ENCODE measurements at regions not wholly inside any gene's neighbourhood (a gene's known extent, or its start where the extent isn't known, plus 50 kb on each side); places are given as distances from the start of the nearest gene placed in this dataset.

DNA sequence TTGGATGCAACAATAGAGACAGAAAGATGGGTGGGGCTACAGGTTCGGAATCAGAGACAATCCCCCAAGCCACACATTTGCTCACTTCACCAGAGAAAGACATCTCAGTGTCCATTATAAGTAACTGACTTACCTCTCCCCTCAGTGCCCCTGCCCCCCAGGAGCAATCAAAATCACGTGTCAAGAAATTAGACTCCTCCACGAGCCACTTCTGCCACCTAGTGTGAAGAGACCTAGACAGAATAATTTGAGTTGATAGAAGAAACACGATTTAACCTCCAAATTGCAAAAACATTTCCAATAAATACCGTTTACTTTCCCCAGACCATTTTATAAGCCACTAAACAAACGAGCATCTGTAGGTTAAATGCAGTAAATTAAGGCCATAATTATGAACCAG lies 123.2 kb downstream of the SLC30A10 start:
- no peak overlapping the region for H3K27ac ChIP-seq
- DNase-seq (ENCODE audit: low read depth, low spot score) = no peak

DNA sequence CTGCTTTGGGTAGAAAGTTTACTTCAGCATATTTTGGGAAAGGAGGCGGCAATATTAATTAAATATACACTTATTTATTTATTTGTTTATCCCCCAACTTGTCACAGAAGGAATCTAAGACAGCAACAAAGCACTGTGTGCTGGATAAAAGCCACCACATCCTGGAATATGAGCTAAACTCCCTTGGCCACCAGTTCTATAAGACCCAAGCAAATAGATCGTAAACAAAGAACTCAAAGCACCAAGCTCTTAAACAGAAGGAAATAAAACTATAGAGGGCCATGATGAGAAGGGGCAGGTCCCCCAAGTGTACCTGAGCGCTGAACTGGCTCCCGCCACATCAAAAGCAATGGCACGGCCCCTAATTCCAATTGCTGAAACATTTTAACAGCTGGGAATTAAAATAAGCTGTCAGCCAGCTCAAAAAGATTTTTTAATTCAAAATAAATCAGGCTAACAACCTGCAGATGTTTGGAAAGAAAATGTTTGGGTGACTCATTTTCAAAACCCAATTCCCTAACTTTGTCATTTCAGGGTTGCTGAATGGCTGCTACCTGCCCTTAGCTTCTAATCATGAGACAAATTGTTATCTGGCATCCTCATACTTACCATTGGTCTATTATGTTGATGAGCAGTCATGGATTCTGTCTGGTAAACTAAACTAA lies 127.1 kb downstream of the SLC30A10 start:
- H3K27ac ChIP-seq = no peak overlapping the region
- no peak for DNase-seq (ENCODE audit: low read depth, low spot score)

DNA sequence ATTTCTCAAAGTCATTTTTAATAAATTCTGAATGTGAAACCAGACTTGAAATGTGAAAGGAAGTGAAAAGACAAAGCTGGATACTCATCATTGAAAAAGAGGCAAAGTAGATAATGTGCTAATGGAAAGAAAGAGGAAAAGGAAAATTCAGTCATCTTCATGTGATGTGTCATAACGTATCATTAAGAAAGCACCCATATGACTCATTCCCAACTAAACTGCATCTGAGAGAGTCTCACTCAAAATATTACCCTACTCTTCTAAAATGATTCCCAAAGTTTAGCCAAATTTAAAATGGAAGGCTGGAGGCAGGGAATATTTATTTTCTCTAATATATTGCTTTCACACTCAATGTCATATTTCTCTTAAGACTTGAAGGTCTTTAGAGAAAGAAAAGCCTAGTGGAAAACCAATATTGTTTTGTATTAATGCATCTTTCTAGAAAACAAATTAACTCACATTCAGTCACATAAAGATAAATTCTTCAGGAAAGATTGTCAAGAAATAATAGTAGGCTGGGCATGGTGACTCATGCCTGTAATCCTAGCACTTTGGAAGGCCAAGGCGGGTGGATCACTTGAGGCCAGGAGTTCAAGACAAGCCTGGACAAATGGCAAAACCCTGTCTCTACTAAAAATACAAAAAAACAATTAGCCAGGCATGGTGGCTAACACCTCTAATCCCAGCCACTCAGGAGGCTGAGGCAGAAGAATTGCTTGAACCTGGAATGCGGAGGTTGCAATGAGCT lies 129.9 kb downstream of the SLC30A10 start:
- peak; percentile 45 for DNase-seq (ENCODE audit: low read depth, low spot score)
- H3K27ac ChIP-seq = peak overlapping the region; percentile 70

DNA sequence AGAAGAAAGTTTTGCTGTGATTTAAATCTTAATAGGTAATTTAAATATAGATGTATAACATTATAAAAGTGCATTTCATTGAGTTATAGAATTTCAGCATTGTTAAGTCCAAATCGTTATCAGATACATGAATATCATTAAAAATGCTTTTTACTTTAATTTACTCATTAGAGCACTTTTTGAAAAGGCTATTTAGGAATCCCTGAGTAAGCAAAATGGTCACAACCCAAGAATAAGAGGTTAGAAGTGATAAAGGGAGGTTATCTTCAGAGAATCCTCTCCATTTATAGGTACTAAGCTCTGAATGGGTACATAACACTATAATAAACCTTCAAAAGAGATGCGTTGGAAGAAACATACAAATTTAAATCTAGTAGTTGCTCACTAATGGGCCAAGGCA lies 130.7 kb downstream of the SLC30A10 start:
- peak overlapping the region; percentile 70 for H3K27ac ChIP-seq
- DNase-seq (ENCODE audit: low read depth, low spot score) = no peak

DNA sequence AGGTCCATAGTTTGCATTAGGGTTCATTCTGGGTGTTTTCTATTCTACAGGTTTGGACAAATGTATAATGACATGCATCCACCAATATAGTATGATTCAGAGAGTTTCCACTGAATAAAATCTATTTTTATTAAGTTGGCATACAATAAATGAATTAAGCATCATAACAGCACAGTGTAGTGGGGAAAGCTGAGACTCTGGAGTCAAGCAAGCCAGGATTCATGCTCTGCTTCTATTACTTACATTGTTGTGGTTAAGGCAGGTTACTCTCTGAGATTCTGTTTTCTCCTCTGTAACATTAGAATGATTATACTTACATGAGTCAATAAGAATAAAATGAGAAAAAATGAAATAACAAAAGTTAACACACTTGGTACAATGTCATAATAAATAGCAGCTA lies 131.3 kb downstream of the SLC30A10 start:
- no peak for DNase-seq (ENCODE audit: low read depth, low spot score)
- no peak overlapping the region for H3K27ac ChIP-seq

DNA sequence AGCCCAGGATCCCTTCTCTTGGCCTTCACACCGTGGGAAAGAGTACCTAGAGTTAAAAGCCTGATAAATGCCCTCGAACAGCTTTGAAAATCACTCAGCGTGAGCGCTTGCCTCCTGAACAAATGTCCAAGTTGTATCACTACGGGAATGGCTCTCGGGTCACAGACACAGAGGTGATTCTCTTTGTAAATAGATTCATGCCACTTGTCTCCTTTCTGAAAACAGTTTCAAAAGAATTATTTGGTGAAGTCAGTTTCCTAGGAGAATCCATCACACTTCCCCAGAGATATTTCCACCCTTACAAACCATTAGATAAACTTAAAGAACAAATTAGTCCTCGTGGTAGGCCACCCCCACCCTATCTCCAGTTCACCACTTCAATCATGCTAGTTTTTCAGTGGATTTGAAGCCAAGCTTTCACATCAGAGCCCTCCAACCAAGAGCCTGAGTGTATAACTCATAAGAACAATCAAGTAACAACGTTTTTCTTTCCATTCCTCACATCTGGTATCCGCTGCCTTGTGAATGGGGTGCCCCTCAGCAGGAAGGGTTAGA lies 132.9 kb downstream of the SLC30A10 start:
- no peak overlapping the region for H3K27ac ChIP-seq
- DNase-seq (ENCODE audit: low read depth, low spot score) = no peak

DNA sequence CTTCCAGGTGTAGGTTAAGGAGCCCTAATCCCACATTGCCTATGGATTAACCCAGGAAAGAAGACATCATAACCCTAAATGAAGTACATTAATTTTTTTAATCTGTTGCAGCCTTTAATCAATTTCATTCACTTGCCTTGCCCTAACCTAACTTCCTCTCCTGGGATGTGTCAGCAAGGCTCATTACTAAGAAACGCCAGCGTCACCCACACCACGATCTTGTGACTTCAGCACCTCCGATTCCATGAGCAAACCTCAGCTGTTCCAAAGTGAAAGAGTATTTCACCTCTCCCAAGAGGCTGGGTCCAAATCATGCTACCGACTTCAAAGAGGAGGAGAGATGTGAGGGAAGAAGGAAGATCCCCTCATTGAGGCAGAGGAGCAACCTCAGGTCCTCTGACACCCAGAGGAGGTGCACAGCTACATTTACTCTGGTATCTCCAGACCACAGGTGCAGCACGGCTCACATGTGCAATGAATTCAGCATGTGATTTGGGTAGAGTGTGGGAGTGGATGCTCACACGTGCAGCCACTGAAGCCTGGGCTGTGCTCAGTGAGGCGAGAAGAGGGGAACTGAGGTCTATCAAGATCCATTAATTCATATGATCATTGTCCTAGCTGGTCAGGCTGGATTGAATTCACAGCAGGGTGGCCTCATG lies 134.1 kb downstream of the SLC30A10 start:
- DNase-seq (ENCODE audit: low read depth, low spot score) = no peak
- H3K27ac ChIP-seq = no peak overlapping the region

DNA sequence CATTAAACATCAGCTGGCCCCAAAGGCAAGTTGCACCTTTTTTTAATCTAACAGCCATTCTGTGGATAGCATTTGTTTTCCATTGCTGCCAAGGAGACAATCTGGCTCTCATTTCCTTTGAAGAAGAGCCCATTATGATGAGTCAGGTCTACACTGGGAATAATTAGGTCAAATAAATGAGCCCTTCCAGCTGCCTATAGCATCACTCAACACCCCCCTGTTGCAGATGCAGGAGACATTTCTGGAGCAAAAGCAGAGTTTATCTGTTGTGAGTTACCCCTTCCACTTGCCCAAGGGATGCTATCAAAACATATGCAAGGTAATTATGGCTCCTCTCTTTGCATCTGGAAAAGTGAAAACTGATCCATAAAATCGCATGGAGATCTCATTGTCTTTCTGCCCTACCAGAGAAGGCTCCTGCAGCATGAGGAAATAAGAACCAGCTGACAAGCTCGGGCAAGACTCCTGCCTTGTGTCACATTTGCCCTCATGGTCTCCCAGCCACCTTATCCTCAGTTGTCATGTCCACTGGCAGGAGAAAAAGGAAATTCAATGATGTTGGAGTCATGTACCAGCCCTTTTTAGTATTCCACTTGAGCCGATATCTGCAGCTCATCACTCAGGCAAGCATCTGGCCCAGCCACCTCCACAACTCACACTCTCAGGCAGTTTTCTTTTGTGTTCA lies 135.9 kb downstream of the SLC30A10 start:
- no peak for DNase-seq (ENCODE audit: low read depth, low spot score)
- no peak overlapping the region for H3K27ac ChIP-seq

DNA sequence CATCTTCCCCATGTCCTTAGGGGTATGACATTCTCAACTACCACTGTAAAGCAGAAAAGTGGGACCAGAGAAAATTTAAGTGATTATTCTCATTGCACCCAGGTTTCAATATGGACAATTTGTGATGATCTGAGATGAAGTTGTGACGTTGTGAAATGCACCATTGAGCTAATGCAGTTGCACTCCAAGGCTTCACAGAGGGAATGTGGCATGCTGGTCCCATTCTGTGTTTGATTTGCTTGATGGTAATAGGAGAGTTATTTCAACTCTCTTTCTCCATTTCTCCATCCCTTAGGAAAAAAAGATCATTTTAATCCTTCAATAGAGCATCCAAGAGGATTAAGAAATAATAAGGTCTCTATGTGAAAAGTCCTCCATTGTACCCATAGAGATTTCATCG lies 136.6 kb downstream of the SLC30A10 start:
- H3K27ac ChIP-seq = no peak overlapping the region
- DNase-seq (ENCODE audit: low read depth, low spot score) = no peak

DNA sequence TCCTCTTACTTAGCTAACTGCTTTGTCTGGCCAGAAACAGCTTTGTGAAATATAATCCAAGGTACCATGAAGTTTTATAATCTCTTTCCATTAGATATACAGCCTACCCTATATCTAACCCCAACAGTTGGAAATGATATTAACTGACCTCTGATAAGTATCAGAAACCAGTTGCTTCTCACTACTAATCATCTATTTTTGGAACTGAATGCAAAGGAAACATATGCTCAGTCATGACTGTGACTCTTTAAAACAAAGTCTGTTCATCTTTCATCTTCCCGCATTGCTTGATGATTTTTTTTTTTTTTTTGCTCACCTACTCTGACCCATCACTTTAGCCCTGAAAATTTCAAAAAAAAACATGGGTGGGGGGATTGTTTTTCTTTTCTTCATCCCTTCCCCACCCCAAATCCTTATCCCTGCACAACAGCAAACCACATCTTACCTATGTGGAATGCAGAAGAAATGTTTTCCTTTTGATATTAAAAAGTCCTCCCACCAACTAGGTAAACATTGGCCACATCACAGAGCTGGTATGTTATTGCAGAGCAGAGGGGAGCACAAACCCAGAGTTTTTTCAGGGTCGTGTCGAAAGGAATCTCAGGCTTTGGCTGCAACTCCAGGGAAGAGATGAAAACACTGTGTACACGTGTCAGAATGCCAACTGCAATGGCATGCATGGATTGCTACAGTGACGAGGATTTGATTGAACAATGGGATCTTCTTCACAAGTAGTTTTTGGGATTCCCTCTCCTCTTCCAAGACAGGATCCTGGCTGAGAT lies 137.3 kb downstream of the SLC30A10 start:
- no peak for DNase-seq (ENCODE audit: low read depth, low spot score)
- no peak overlapping the region for H3K27ac ChIP-seq

DNA sequence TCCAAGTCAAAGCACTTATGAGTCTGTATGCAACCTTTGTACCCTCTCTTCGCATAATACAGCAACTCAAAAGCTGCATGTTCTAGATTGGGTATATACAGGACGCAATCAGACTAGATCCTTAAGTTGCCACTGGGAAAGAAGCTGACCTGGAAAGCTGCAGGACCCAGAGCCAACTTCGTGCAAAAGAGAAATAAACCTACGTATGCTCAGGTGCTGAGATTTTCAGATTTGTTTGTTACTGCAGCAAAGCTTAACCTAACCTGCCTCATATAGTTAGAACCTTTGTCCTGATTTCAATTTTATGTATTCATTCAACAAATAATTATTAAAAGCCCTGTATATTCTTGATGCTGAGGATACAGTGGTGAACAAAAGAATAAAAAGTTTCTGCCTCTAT lies 139.7 kb downstream of the SLC30A10 start:
- no peak for DNase-seq (ENCODE audit: low read depth, low spot score)
- no peak overlapping the region for H3K27ac ChIP-seq

DNA sequence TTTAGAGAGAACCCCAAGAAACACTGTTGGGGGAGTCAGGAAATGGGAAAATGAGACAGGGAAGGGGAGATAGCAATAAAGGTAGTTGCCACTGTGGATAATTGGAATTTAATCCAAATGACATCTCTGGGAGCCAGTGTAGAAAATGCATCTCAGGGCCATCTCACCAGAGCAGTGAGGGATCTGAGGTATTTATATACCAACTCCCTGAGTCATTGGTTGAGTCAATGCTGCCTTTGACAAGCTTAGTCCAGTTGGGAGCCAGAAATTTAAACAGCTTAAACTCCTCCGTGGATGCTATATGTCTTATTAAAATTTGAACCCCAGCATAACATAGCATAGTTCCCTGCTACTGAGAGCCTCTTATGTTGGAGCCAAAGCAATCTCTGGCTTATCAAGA lies 140.3 kb downstream of the SLC30A10 start:
- no peak for DNase-seq (ENCODE audit: low read depth, low spot score)

DNA sequence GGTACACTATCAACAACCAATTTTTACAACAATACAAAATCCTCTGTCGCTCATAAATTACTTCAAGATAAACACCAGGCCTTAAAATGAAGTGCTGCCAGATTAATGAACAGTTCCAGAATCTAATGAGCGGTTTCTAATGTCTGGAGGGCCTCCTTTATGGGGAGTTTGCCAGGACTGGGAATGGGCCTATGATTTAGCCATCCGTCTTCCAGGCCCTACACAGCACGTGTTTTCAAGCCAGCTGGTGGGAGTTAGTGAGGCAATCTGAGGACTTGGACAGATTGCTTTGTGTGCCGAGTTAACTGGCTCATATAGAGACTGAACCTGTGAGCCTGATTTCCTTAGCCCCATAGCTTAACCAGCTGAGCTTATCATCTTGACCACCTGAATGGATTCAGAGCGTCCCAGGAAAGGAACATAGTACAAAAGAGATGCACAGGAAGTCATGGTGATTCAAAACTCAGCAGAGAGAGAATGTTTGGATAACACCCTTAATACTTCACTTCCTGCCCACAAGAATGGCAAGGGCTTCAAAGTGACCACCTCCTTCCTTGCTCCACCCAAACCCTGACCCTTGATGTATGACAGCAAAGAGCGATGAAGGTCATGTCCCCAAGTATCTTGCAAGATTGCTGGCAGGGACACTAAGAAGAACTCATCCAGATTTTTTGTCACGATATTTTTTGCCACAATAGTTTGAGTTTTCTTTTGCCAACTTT lies 143.5 kb downstream of the SLC30A10 start:
- no peak for DNase-seq (ENCODE audit: low read depth, low spot score)
- no peak overlapping the region for H3K27ac ChIP-seq

More for the DNA sequence above, 140.3 kb downstream of the SLC30A10 start:
- no peak overlapping the region for H3K27ac ChIP-seq

DNA sequence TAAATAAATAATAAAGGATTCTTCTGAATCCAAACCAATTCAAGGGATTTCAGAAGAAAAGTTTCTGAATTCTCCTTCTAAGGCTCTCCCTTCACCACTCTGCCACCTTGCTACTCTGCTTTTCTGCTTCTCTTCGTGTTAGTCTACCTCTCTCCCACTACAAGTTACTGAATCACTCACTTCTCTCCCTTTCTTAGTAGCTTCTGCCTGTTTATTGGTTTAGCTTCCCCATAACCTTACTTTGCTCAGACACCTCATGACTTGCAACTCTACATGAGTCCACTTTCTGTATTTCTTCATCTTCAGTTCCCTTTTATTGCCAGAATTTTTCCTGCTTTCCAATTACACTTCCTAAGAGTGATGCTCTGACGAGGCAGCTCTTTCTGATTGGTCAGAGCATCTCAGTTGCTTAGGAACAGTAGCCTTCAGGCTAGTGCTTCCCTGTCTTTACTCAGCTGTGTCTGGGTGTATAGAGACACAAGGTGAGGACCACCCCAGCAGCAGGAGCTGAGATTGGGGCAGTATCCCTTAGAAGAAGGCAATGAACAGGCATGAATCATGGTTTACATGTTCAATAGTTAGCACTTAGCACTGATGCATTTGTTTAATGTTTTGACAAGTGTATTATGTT lies 144.6 kb downstream of the SLC30A10 start:
- no peak overlapping the region for H3K27ac ChIP-seq
- DNase-seq (ENCODE audit: low read depth, low spot score) = no peak

DNA sequence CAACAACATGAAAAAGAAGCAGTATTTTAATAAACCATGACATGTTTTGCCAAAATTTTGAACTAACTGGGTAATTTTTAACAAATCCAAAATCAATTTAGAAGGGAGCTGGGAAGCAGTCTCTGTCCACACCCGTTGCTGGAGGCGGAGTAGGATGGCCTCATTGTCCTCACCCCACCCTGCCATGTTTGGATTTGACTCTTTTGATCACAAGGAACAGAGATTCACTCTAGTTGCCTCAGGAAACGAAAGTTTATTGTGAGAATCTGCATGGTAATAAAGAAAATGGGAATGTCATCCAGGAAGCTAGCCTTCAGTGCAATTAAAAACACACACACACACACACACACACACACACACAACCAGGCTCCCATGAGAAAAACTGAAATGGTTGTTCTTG lies 145.4 kb downstream of the SLC30A10 start:
- DNase-seq (ENCODE audit: low read depth, low spot score) = no peak
- H3K27ac ChIP-seq = no peak overlapping the region

DNA sequence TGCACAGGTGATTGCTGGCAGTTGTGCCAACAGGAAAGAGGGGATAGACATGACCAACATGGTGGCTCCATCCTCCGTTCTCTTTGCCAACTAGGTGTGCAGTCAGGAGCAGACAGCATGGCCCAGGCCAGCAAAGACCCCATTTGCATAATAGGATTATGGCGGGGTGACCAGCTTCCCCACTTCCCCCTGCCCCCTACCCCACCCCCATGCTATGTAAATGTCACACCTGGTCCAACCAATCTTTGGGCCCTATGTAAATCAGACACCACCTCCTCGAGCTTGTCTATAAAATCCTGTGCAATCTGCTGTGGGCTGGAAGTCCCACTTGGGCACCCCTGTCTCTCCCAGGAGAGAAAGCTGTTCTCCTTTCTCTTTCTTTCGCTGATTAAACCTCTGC lies 146.0 kb downstream of the SLC30A10 start:
- H3K27ac ChIP-seq = no peak overlapping the region
- DNase-seq (ENCODE audit: low read depth, low spot score) = no peak

DNA sequence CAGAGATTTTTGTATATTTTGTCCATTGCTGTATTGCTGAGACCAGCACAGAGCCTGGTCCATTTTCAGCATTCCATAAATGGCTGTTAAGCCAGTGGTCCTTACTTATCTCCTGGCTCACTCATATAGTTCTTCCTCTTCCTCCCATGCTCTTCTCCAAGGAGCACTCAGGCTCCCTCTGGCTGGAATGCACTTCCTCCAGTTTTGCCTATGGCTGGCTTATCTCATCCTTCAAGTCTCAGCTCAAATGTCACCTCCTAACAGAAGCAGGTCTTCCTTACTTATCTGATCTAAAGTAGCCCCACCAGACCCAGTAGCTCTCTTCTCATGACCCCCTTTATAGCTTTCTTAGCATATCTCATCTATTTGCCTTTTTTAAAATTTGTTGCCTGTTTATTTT lies 146.9 kb downstream of the SLC30A10 start:
- no peak for DNase-seq (ENCODE audit: low read depth, low spot score)
- no peak overlapping the region for H3K27ac ChIP-seq

DNA sequence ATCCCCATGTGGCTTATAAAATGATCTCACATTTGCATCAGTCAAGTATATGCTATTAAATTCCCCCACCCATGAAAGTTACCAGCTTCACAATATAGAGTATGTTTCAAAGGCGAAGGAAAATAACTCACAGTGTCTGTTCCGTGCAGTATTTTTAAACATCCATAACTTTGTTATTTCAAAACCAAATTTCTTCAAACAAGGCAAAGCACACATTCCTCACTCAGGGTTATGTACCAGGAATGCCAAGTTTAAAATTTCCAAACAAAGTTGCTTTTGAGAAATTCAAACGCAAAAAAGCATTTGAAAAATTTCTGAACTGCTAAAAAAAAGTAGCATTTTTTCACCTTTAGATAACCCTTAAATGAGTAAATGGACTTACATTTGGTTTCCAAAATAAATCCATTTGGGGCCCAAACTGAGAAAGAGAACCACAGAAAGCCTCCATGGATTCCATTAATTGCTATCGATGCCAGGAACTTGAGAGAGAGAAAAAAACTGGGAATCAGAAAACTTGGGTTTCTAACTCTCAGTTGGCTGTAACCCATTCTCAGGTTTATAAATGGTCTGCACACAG lies 149.5 kb downstream of the SLC30A10 start:
- DNase-seq (ENCODE audit: low read depth, low spot score) = no peak
- no peak overlapping the region for H3K27ac ChIP-seq
